ENCODE measurements at regions not wholly inside any gene's neighbourhood (a gene's known extent, or its start where the extent isn't known, plus 50 kb on each side); places are given as distances from the start of the nearest gene placed in this dataset.

DNA sequence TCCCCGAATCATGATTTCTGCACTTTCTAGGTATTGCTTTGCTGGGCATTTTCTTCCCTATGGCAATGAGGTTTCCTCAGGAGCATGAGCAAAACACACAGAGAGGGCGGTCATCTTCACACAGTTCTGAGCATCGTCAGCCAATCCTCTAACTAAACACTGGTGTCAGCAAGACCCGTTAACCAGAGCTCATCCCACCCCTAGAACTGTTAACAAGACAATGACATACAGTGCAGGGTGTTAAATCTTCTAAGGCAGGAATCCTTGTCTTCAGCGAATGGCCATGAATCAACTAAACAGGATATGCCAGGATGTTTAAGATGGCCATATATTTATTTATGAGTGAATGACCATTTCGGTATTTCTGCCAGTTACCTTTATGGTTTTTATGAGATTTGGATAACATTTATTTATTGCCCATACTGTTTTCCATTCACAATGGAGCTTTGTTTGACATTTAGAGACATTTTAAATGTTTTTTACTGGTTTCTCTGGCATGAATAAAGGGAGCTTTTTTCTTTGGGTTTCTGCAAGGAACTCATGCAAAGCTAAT is 411.5 kb upstream of the PROK2 start:
- TF ChIP-seq, protein P1, sequence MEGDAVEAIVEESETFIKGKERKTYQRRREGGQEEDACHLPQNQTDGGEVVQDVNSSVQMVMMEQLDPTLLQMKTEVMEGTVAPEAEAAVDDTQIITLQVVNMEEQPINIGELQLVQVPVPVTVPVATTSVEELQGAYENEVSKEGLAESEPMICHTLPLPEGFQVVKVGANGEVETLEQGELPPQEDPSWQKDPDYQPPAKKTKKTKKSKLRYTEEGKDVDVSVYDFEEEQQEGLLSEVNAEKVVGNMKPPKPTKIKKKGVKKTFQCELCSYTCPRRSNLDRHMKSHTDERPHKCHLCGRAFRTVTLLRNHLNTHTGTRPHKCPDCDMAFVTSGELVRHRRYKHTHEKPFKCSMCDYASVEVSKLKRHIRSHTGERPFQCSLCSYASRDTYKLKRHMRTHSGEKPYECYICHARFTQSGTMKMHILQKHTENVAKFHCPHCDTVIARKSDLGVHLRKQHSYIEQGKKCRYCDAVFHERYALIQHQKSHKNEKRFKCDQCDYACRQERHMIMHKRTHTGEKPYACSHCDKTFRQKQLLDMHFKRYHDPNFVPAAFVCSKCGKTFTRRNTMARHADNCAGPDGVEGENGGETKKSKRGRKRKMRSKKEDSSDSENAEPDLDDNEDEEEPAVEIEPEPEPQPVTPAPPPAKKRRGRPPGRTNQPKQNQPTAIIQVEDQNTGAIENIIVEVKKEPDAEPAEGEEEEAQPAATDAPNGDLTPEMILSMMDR (IDR thresholded peaks at IDR 0.05) = no peak
- TF ChIP-seq POLR2A (IDR thresholded peaks at IDR 0.05) (no peak), EP300 (IDR thresholded peaks at IDR 0.05; ENCODE audit: low read depth) (no peak), POLR2AphosphoS5 (IDR thresholded peaks at IDR 0.05) (no peak)

All from transverse colon (tissue), 4 donors.